IMR-90 (cell line): ENCODE measurements at regions not wholly inside any gene's neighbourhood (a gene's known extent, or its start where the extent isn't known, plus 50 kb on each side); places are given as distances from the start of the nearest gene placed in this dataset.

Experiments used
- ATAC-seq: fragments of 200-7000 bp; cut with Tn5 transposase; 2 replicates; pipeline ENCODE4 v1.9.1; 2020; ENCODE audit warnings: low read depth, mild to moderate bottlenecking, moderate library complexity
- BruUV-seq: library from RNA; stranded (reverse); fragments of 400-500 nt; replicated peaks from 2 replicates; lab custom pipeline; 2021; lab: Mats Ljungman, UMichigan
- CTCF ChIA-PET: fragments of 300-600 bp; formaldehyde crosslinking; extraction: SDS; loops from one replicate; lab custom pipeline; 2021; ENCODE audit warnings: antibody characterized with exemption; lab: Yijun Ruan, JAX
- POLR2A ChIA-PET: fragments of 300-600 bp; sonication (Branson Sonifier 250); formaldehyde crosslinking; loops from one replicate; lab custom pipeline; 2022; ENCODE audit warnings: antibody characterized with exemption; ENCODE audit not compliant: unreplicated experiment; lab: Charles Lee
- DNase-seq: peaks from one replicate; pipeline ENCODE4 v3.0.0; 2013
- H2AFZ ChIP-seq: replicated peaks from 2 replicates; pipeline ENCODE3; 2013; ENCODE audit warnings: low read length, mild to moderate bottlenecking; ENCODE audit not compliant: poor library complexity
- H2AK5ac ChIP-seq: 2 replicates; pipeline ENCODE4 v1.6.1; 2013; ENCODE audit warnings: low read depth, low read length, inconsistent platforms
- H2AK9ac ChIP-seq: replicated peaks from 2 replicates; pipeline ENCODE3; 2013; ENCODE audit warnings: mild to moderate bottlenecking, low read depth, low read length, moderate library complexity; ENCODE audit not compliant: poor library complexity
- H2BK120ac ChIP-seq: 2 replicates; pipeline ENCODE4 v1.6.1; 2013; ENCODE audit warnings: low read depth, low read length, inconsistent platforms
- H2BK15ac ChIP-seq: 3 replicates; pipeline ENCODE4 v1.6.1; 2013; ENCODE audit warnings: low read depth, low read length, inconsistent platforms
- H2BK20ac ChIP-seq: 2 replicates; pipeline ENCODE4 v1.6.1; 2013; ENCODE audit warnings: low read depth, mild to moderate bottlenecking, inconsistent platforms, low read length, moderate library complexity
- H2BK5ac ChIP-seq: 2 replicates; pipeline ENCODE4 v1.6.1; 2013; ENCODE audit warnings: mild to moderate bottlenecking, low read depth, low read length, inconsistent platforms; ENCODE audit not compliant: poor library complexity, severe bottlenecking
- H3K14ac ChIP-seq: replicated peaks from 2 replicates; pipeline ENCODE4 v1.6.1; 2013; ENCODE audit warnings: low read depth, low read length, inconsistent platforms
- H3K18ac ChIP-seq: 2 replicates; pipeline ENCODE4 v1.6.1; 2013; ENCODE audit warnings: low read depth, low read length, control low read depth
- H3K23ac ChIP-seq: 2 replicates; pipeline ENCODE4 v1.6.1; 2013; ENCODE audit warnings: low read depth, low read length, inconsistent platforms
- H3K27ac ChIP-seq: 2 replicates; pipeline ENCODE4 v1.5.1; 2013; ENCODE audit warnings: mild to moderate bottlenecking, control low read depth, low read length; ENCODE audit not compliant: insufficient read depth
- H3K27me3 ChIP-seq: 2 replicates; pipeline ENCODE4 v1.6.1; 2013; ENCODE audit warnings: low read length; ENCODE audit not compliant: control insufficient read depth, insufficient read depth
- H3K36me3 ChIP-seq: 2 replicates; pipeline ENCODE4 v1.6.1; 2013; ENCODE audit warnings: low read length, mixed read lengths; ENCODE audit not compliant: control insufficient read depth, insufficient read depth
- H3K4ac ChIP-seq: 2 replicates; pipeline ENCODE4 v1.6.1; 2013; ENCODE audit warnings: low read depth, low read length, inconsistent platforms
- H3K4me1 ChIP-seq: 2 replicates; pipeline ENCODE4 v1.6.1; 2013; ENCODE audit warnings: low read length, mixed read lengths; ENCODE audit not compliant: control insufficient read depth, insufficient read depth
- H3K4me2 ChIP-seq: 2 replicates; pipeline ENCODE4 v1.6.1; 2013; ENCODE audit warnings: low read depth, mild to moderate bottlenecking, control low read depth, low read length, moderate library complexity
- H3K4me3 ChIP-seq: 2 replicates; pipeline ENCODE4 v1.5.1; 2013; ENCODE audit warnings: low read depth, mild to moderate bottlenecking, control low read depth, low read length, moderate library complexity; ENCODE audit not compliant: insufficient read depth
- H3K56ac ChIP-seq: 2 replicates; pipeline ENCODE4 v1.6.1; 2013; ENCODE audit warnings: low read length, inconsistent platforms; ENCODE audit not compliant: insufficient read depth; ENCODE audit errors: extremely low read depth
- H3K79me1 ChIP-seq, 2 experiments: 2 replicates each; pipeline ENCODE4 v1.6.1; 2013; ENCODE audit warnings: low read length in 2 of 2, inconsistent platforms in 1 of 2, low read depth in 1 of 2
- H3K9ac ChIP-seq: 2 replicates; pipeline ENCODE4 v1.6.1; 2013; ENCODE audit warnings: low read depth, low read length, control low read depth
- H3K9me1 ChIP-seq: 2 replicates; pipeline ENCODE4 v1.6.1; 2013; ENCODE audit warnings: low read length, inconsistent platforms; ENCODE audit not compliant: insufficient read depth
- H3K9me3 ChIP-seq: 2 replicates; pipeline ENCODE4 v1.6.1; 2013; ENCODE audit warnings: low read length; ENCODE audit not compliant: control insufficient read depth, insufficient read depth
- H4K20me1 ChIP-seq: 2 replicates; pipeline ENCODE4 v1.6.1; 2013; ENCODE audit warnings: low read length, inconsistent platforms; ENCODE audit not compliant: insufficient read depth
- H4K5ac ChIP-seq: 2 replicates; pipeline ENCODE4 v1.6.1; 2013; ENCODE audit warnings: mild to moderate bottlenecking, low read depth, low read length, control low read depth
- H4K8ac ChIP-seq, 2 experiments: 2 replicates each; pipeline ENCODE4 v1.6.1; 2013; ENCODE audit warnings: low read depth in 2 of 2, low read length in 2 of 2, control low read depth in 1 of 2, inconsistent platforms in 1 of 2
- H4K91ac ChIP-seq: 2 replicates; pipeline ENCODE4 v1.6.1; 2013; ENCODE audit warnings: low read depth, low read length, inconsistent platforms; ENCODE audit not compliant: insufficient read depth
- CEBPB ChIP-seq: IDR thresholded peaks from 2 replicates; pipeline ENCODE4 v1.6.1; 2012; ENCODE audit warnings: low read depth, low read length, improper control_type of control experiment
- CHD1 ChIP-seq: IDR thresholded peaks from 2 replicates; pipeline ENCODE4 v1.6.1; 2012; ENCODE audit warnings: low read depth, low read length, improper control_type of control experiment
- MAZ ChIP-seq: IDR thresholded peaks from 2 replicates; pipeline ENCODE4 v1.6.1; 2012; ENCODE audit warnings: low read depth, mild to moderate bottlenecking, low read length, improper control_type of control experiment, moderate library complexity, borderline replicate concordance
- MXI1 ChIP-seq: IDR thresholded peaks from 2 replicates; pipeline ENCODE4 v1.6.1; 2012; ENCODE audit warnings: low read depth, mild to moderate bottlenecking, low read length, moderate library complexity, borderline replicate concordance
- NFE2L2 ChIP-seq: fragments of 150-350 bp; IDR thresholded peaks from 2 replicates; pipeline ENCODE4 v1.6.1; 2016; ENCODE audit warnings: low read depth, mild to moderate bottlenecking, low read length
- RAD21 ChIP-seq: IDR thresholded peaks from 2 replicates; pipeline ENCODE4 v1.6.1; 2012; ENCODE audit warnings: low read length, improper control_type of control experiment
- RCOR1 ChIP-seq: IDR thresholded peaks from 2 replicates; pipeline ENCODE4 v1.6.1; 2012; ENCODE audit warnings: mild to moderate bottlenecking, low read length, improper control_type of control experiment; ENCODE audit not compliant: insufficient replicate concordance
- RFX5 ChIP-seq: IDR thresholded peaks from 2 replicates; pipeline ENCODE4 v1.8.0; 2012; ENCODE audit warnings: low read depth, mild to moderate bottlenecking, low read length, moderate library complexity
- SMC3 ChIP-seq: fragments of 150-350 bp; IDR thresholded peaks from 2 replicates; pipeline ENCODE4 v1.6.1; 2016; ENCODE audit warnings: low read depth, mild to moderate bottlenecking, antibody characterized with exemption, low read length, moderate library complexity
- dilution Hi-C: fragments of 300-500 bp; cut with HindIII; formaldehyde crosslinking; loops from one replicate; pipeline ENCODE4 v1.14.3; 2018; ENCODE audit warnings: low sequenced_read_pairs; ENCODE audit not compliant: unreplicated experiment
- in situ Hi-C: fragments of 300-500 bp; cut with MboI; formaldehyde crosslinking; loops from 3 replicates; pipeline ENCODE4 v1.14.3; 2019; ENCODE audit warnings: low sequenced_read_pairs, inconsistent platforms, mixed read lengths
- intact Hi-C: fragments of 100-400 bp; cut with micrococcal nuclease; formaldehyde crosslinking; loops from 2 replicates; pipeline ENCODE4 v1.10.0; 2022
- TF ChIP-seq, protein P1 (sequence below): conservative IDR thresholded peaks from 2 replicates; pipeline ENCODE4 v1.5.1; 2012; ENCODE audit warnings: mild to moderate bottlenecking, low read depth, low read length, improper control_type of control experiment
- TF ChIP-seq, protein P2 (sequence below): fragments of 150-350 bp; IDR thresholded peaks from 2 replicates; pipeline ENCODE4 v1.6.1; 2017; ENCODE audit warnings: mild to moderate bottlenecking, antibody characterized with exemption, low read length, low read depth

GRCh38 chr2:144032566-144032965 lies 487.4 kb downstream of the ZEB2 start:
- H2AK5ac ChIP-seq = no peak overlapping the region
- dilution Hi-C loops (no loop called here), intact Hi-C loops (no loop called here), in situ Hi-C loops (no loop called here)
- H3K36me3 ChIP-seq = no peaks in the 10 kb centered on the region
- no peak overlapping the region for H4K91ac ChIP-seq
- H2BK20ac ChIP-seq = no peak overlapping the region
- no peak overlapping the region for H2AFZ ChIP-seq
- no peaks in the 10 kb centered on the region; the same call in 1 of the 2 replicates for H3K9me1 ChIP-seq
- H3K9ac ChIP-seq = no peak overlapping the region
- no peaks in the 10 kb centered on the region for H3K27me3 ChIP-seq
- H3K9me3 ChIP-seq = no peaks in the 10 kb centered on the region
- ChIA-PET POLR2A (no interaction called here), CTCF (interaction anchor here (0.7 kb wide), 1 partner anchor 288 kb away, joined by 3 read pairs; no protein-coding TSS in a partner anchor)
- BruUV-seq = no TSS peak
- H3K4me1 ChIP-seq = no peaks in the 10 kb centered on the region
- H2BK120ac ChIP-seq = no peak overlapping the region
- H4K5ac ChIP-seq = no peak overlapping the region
- no peak overlapping the region for H2BK5ac ChIP-seq
- H3K4me3 ChIP-seq = no peak overlapping the region
- TF ChIP-seq CHD1 (no peak), NFE2L2 (no peak), CEBPB (no peak), RCOR1 (no peak), MAZ (no peak), RFX5 (no peak), RAD21 (no peak), MXI1 (no peak), SMC3 (no peak)
- TF ChIP-seq, protein P1, sequence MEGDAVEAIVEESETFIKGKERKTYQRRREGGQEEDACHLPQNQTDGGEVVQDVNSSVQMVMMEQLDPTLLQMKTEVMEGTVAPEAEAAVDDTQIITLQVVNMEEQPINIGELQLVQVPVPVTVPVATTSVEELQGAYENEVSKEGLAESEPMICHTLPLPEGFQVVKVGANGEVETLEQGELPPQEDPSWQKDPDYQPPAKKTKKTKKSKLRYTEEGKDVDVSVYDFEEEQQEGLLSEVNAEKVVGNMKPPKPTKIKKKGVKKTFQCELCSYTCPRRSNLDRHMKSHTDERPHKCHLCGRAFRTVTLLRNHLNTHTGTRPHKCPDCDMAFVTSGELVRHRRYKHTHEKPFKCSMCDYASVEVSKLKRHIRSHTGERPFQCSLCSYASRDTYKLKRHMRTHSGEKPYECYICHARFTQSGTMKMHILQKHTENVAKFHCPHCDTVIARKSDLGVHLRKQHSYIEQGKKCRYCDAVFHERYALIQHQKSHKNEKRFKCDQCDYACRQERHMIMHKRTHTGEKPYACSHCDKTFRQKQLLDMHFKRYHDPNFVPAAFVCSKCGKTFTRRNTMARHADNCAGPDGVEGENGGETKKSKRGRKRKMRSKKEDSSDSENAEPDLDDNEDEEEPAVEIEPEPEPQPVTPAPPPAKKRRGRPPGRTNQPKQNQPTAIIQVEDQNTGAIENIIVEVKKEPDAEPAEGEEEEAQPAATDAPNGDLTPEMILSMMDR = no peak
- TF ChIP-seq, protein P2, sequence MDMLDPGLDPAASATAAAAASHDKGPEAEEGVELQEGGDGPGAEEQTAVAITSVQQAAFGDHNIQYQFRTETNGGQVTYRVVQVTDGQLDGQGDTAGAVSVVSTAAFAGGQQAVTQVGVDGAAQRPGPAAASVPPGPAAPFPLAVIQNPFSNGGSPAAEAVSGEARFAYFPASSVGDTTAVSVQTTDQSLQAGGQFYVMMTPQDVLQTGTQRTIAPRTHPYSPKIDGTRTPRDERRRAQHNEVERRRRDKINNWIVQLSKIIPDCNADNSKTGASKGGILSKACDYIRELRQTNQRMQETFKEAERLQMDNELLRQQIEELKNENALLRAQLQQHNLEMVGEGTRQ = no peak
- H2BK15ac ChIP-seq = no peak overlapping the region
- no peak overlapping the region for H3K4me2 ChIP-seq
- no peak overlapping the region for H3K56ac ChIP-seq
- no peak overlapping the region for H3K14ac ChIP-seq
- no peak overlapping the region for H3K4ac ChIP-seq
- no peak overlapping the region for H3K23ac ChIP-seq
- no peaks in the 10 kb centered on the region for H4K20me1 ChIP-seq
- no peak overlapping the region for H3K18ac ChIP-seq
- no peak overlapping the region for H2AK9ac ChIP-seq
- H3K79me1 ChIP-seq = no peaks in the 10 kb centered on the region
- DNase-seq = peak; percentile 28
- H3K27ac ChIP-seq = no peak overlapping the region
- ATAC-seq = no peak
- no peak overlapping the region for H4K8ac ChIP-seq
